Neuronal stem cell (in vitro differentiated cells): ENCODE measurements at regions not wholly inside any gene's neighbourhood (a gene's known extent, or its start where the extent isn't known, plus 50 kb on each side); places are given as distances from the start of the nearest gene placed in this dataset.

ENCODE experiments used
- DNase-seq: peaks from one replicate; pipeline ENCODE4 v3.0.0-alpha.2; 2013; ENCODE audit warnings: low spot score
- H2AFZ ChIP-seq: one replicate; pipeline ENCODE4 v1.6.1; 2013; ENCODE audit warnings: mild to moderate bottlenecking, low read length, inconsistent platforms
- H2AK5ac ChIP-seq: 2 replicates; pipeline ENCODE4 v1.6.1; 2013; ENCODE audit warnings: low read depth, mild to moderate bottlenecking, inconsistent platforms, low read length, moderate library complexity, mixed read lengths
- H2BK120ac ChIP-seq: 2 replicates; pipeline ENCODE4 v1.6.1; 2013; ENCODE audit warnings: low read depth, mild to moderate bottlenecking, inconsistent platforms, low read length, moderate library complexity, mixed read lengths
- H2BK12ac ChIP-seq: one replicate; pipeline ENCODE4 v1.6.1; 2013; ENCODE audit warnings: low read length, inconsistent platforms
- H2BK15ac ChIP-seq: 2 replicates; pipeline ENCODE4 v1.6.1; 2013; ENCODE audit warnings: mild to moderate bottlenecking, low read length, inconsistent platforms, mixed read lengths
- H2BK5ac ChIP-seq: one replicate; pipeline ENCODE4 v1.6.1; 2013; ENCODE audit warnings: inconsistent platforms, mild to moderate bottlenecking, low read length, moderate library complexity
- H3K14ac ChIP-seq: one replicate; pipeline ENCODE4 v1.6.1; 2013; ENCODE audit warnings: low read length, inconsistent platforms
- H3K18ac ChIP-seq: 2 replicates; pipeline ENCODE4 v1.6.1; 2013; ENCODE audit warnings: low read length, inconsistent platforms
- H3K23ac ChIP-seq: 2 replicates; pipeline ENCODE4 v1.6.1; 2013; ENCODE audit warnings: low read depth, mild to moderate bottlenecking, mixed read lengths, low read length, inconsistent platforms; ENCODE audit not compliant: poor library complexity
- H3K27ac ChIP-seq: replicated peaks from 3 replicates; pipeline ENCODE4 v1.5.1; 2013; ENCODE audit warnings: low read length, inconsistent platforms
- H3K27me3 ChIP-seq, 3 experiments: 2 replicates each; pipeline ENCODE4 v1.6.1; 2013; ENCODE audit warnings: low read length in 3 of 3, mild to moderate bottlenecking in 2 of 3, inconsistent platforms in 1 of 3, low read depth in 1 of 3, mixed read lengths in 1 of 3, moderate library complexity in 1 of 3; ENCODE audit not compliant: control insufficient read depth in 3 of 3, insufficient read depth in 3 of 3
- H3K36me3 ChIP-seq, 2 donors: replicated peaks in 1 of 2; 2 replicates each; pipeline ENCODE4 v1.6.1; 2013; ENCODE audit warnings: low read length in 2 of 2; ENCODE audit not compliant: control insufficient read depth in 2 of 2, insufficient read depth in 2 of 2
- H3K4ac ChIP-seq: 2 replicates; pipeline ENCODE4 v1.6.1; 2013; ENCODE audit warnings: inconsistent platforms, mild to moderate bottlenecking, low read length, moderate library complexity
- H3K4me1 ChIP-seq, 2 donors: 1 replicate in 1 of 2; 2 replicates in 1 of 2; pipeline ENCODE4 v1.6.1; 2013; ENCODE audit warnings: low read length in 2 of 2, low read depth in 1 of 2; ENCODE audit not compliant: control insufficient read depth in 2 of 2, insufficient read depth in 1 of 2
- H3K4me2 ChIP-seq: one replicate; pipeline ENCODE4 v1.6.1; 2013; ENCODE audit warnings: mild to moderate bottlenecking, low read length, inconsistent platforms; ENCODE audit not compliant: insufficient read depth, poor library complexity, severe bottlenecking
- H3K4me3 ChIP-seq, 2 donors: 2 replicates each; pipeline ENCODE4 v1.5.1; 2013; ENCODE audit warnings: low read length in 2 of 2, mild to moderate bottlenecking in 2 of 2, inconsistent platforms in 1 of 2, moderate library complexity in 1 of 2
- H3K79me1 ChIP-seq: one replicate; pipeline ENCODE4 v1.6.1; 2013; ENCODE audit warnings: low read depth, mild to moderate bottlenecking, inconsistent platforms, low read length, moderate library complexity
- H3K9ac ChIP-seq: one replicate; pipeline ENCODE4 v1.6.1; 2013; ENCODE audit warnings: mild to moderate bottlenecking, low read depth, low read length, inconsistent platforms; ENCODE audit not compliant: poor library complexity
- H3K9me3 ChIP-seq, 2 donors: replicated peaks in 1 of 2; 2 replicates each; pipeline versions ENCODE3 to v1.6.1; 2013; ENCODE audit warnings: low read length in 2 of 2, mild to moderate bottlenecking in 2 of 2, inconsistent platforms in 1 of 2, low read depth in 1 of 2, mixed read lengths in 1 of 2, moderate library complexity in 1 of 2; ENCODE audit not compliant: control insufficient read depth in 2 of 2, insufficient read depth in 1 of 2
- H4K8ac ChIP-seq: one replicate; pipeline ENCODE4 v1.6.1; 2013; ENCODE audit warnings: low read depth, mild to moderate bottlenecking, inconsistent platforms, low read length, moderate library complexity
- H4K91ac ChIP-seq: one replicate; pipeline ENCODE4 v1.6.1; 2013; ENCODE audit warnings: low read length, low read depth, mild to moderate bottlenecking, inconsistent platforms; ENCODE audit not compliant: poor library complexity
- WGBS, 2 donors: extraction: QIAGEN DNeasy Blood & Tissue Kit; methylation state at CpG; one replicate each; pipeline ENCODE4 v1.1.7; 2013; ENCODE audit warnings: missing lambda C conversion rate in 2 of 2, mixed read lengths in 1 of 2; ENCODE audit not compliant: insufficient read length in 2 of 2, insufficient replicate concordance in 1 of 2; ENCODE audit errors: extremely low coverage in 2 of 2; 5-methylcytosine and 5-hydroxymethylcytosine counted together

DNA sequence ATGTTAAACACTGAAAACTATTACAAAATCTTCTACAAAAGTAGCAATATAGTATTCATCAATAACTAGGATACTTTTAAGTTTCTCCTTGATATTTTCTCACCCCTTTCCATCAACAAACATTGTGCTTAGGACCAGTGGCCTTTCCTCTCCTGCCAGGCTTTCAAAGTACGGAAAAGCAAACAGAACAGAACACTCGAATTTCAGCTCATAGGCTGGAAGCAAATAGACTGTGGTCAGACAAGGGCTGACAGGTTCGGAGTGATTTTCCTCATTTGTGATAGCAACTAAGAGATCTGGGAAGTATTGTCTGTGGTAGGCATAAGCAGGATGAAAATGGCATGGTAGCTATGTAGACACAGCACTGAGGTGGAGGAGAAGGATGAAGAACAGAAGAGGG lies 68.6 kb upstream of the SORBS2 start:
- Histone ChIP-seq H3K9me3 (no peaks in the 10 kb centered on the region), H3K9ac (no peak overlapping the region), H3K23ac (no peak overlapping the region), H2AFZ (peak overlapping the region; percentile 64), H2BK15ac (no peak overlapping the region), H3K4me3 (no peak overlapping the region), H3K79me1 (no peaks in the 10 kb centered on the region), H3K4ac (no peak overlapping the region), H3K14ac (no peak overlapping the region), H3K4me2 (no peak overlapping the region), H2BK5ac (no peak overlapping the region), H3K27ac (no peak overlapping the region), H2BK12ac (no peak overlapping the region), H4K8ac (no peak overlapping the region), H4K91ac (no peak overlapping the region), H2BK120ac (no peak overlapping the region), H3K36me3 (no peaks in the 10 kb centered on the region), H3K18ac (no peak overlapping the region), H3K4me1 (peaks cover 0 to 2% of the 10 kb centered on the region in 2 donors), H3K27me3 (no peaks in the 10 kb centered on the region), H2AK5ac (no peak overlapping the region)
- no peak for DNase-seq
- no CpG with 5 or more reads among the region's 3 CpGs for WGBS, 2 donors

- Histone ChIP-seq H2AFZ (peak overlapping the region; percentile 29), H3K4me3 (no peak overlapping the region), H2AK5ac (no peak overlapping the region), H2BK12ac (no peak overlapping the region), H4K91ac (no peak overlapping the region), H3K4me1 (peaks cover 0 to 2% of the 10 kb centered on the region in 2 donors), H4K8ac (no peak overlapping the region), H3K18ac (no peak overlapping the region), H3K4me2 (no peak overlapping the region), H3K14ac (no peak overlapping the region), H3K27ac (no peak overlapping the region), H3K27me3 (no peaks in the 10 kb centered on the region), H3K79me1 (no peaks in the 10 kb centered on the region), H2BK15ac (no peak overlapping the region), H3K23ac (no peak overlapping the region), H3K36me3 (no peaks in the 10 kb centered on the region), H3K9ac (no peak overlapping the region), H3K4ac (no peak overlapping the region), H2BK120ac (no peak overlapping the region), H3K9me3 (no peaks in the 10 kb centered on the region), H2BK5ac (no peak overlapping the region)
- no CpG with 5 or more reads among the region's 3 CpGs for WGBS, 2 donors
- no peak for DNase-seq
Measured at GRCh38 chr4:185881430-185881829, 69.4 kb upstream of the SORBS2 start.

GRCh38 chr4:185883591-185883990 lies 71.6 kb upstream of the SORBS2 start:
- H3K23ac ChIP-seq = no peak overlapping the region
- WGBS, 2 donors = no CpG with 5 or more reads among the region's 5 CpGs

DNA sequence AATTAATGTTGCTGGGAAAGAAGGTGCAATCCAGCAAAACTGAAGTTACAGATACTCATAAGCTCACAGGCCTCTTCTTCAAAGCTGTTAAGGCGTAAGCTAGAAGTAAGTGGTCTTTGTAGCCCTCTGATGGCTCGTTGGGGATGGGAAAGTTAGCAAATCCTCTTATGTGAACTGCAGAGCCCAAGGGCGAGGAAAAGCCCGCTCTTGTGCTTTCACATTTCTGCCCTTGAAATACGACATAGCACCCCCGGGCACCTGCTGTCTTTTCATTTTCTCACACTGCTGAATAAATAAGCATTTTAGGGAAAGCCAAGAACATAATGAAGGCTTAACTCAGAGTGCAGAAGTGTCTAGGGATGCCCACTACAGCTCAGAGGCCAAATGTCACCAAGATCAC lies 73.1 kb upstream of the SORBS2 start:
- no CpG with 5 or more reads among the region's 6 CpGs for WGBS, 2 donors
- no peaks in the 10 kb centered on the region for H3K79me1 ChIP-seq
- H3K9me3 ChIP-seq = peaks cover 2 to 7% of the 10 kb centered on the region in 2 donors
- no peak overlapping the region for H3K18ac ChIP-seq
- no peak overlapping the region for H3K14ac ChIP-seq
- no peak overlapping the region for H2AFZ ChIP-seq
- H4K91ac ChIP-seq = no peak overlapping the region
- H3K23ac ChIP-seq = no peak overlapping the region
- H2BK5ac ChIP-seq = no peak overlapping the region
- no peak overlapping the region for H2BK120ac ChIP-seq
- H3K4ac ChIP-seq = no peak overlapping the region
- H3K4me1 ChIP-seq = peaks cover 0 to 2% of the 10 kb centered on the region in 2 donors
- H3K4me2 ChIP-seq = no peak overlapping the region
- no peak overlapping the region for H4K8ac ChIP-seq
- H2BK15ac ChIP-seq = no peak overlapping the region
- H3K36me3 ChIP-seq = no peaks in the 10 kb centered on the region
- H2AK5ac ChIP-seq = no peak overlapping the region
- no peak overlapping the region for H3K4me3 ChIP-seq
- no peak overlapping the region for H3K9ac ChIP-seq
- H3K27me3 ChIP-seq = no peaks in the 10 kb centered on the region
- H3K27ac ChIP-seq = no peak overlapping the region
- H2BK12ac ChIP-seq = no peak overlapping the region
- DNase-seq = no peak

More at GRCh38 chr4:185883591-185883990, 71.6 kb upstream of the SORBS2 start:
- no peak overlapping the region for H3K4me2 ChIP-seq
- H2BK15ac ChIP-seq = no peak overlapping the region
- no peak overlapping the region for H3K9ac ChIP-seq
- H2BK5ac ChIP-seq = no peak overlapping the region
- no peaks in the 10 kb centered on the region for H3K79me1 ChIP-seq
- H3K4me3 ChIP-seq = no peak overlapping the region
- no peak overlapping the region for H4K8ac ChIP-seq
- no peak overlapping the region for H2AK5ac ChIP-seq
- no peak overlapping the region for H3K18ac ChIP-seq
- H3K4ac ChIP-seq = no peak overlapping the region
- H3K36me3 ChIP-seq = no peaks in the 10 kb centered on the region
- no peak for DNase-seq
- H2AFZ ChIP-seq = no peak overlapping the region
- peaks cover 2 to 6% of the 10 kb centered on the region in 2 donors for H3K9me3 ChIP-seq
- no peak overlapping the region for H3K27ac ChIP-seq
- H3K14ac ChIP-seq = no peak overlapping the region
- H3K4me1 ChIP-seq = peaks cover 0 to 2% of the 10 kb centered on the region in 2 donors
- H2BK12ac ChIP-seq = no peak overlapping the region
- H3K27me3 ChIP-seq = no peaks in the 10 kb centered on the region
- no peak overlapping the region for H4K91ac ChIP-seq
- H2BK120ac ChIP-seq = no peak overlapping the region
